ENCODE measurements at regions not wholly inside any gene's neighbourhood (a gene's known extent, or its start where the extent isn't known, plus 50 kb on each side); places are given as distances from the start of the nearest gene placed in this dataset.

- TF ChIP-seq CTCF (conservative IDR thresholded peaks at IDR 0.05; ENCODE audit: low read depth, low read length) (no peak), RAD21 (IDR thresholded peaks at IDR 0.05; ENCODE audit: low read length) (no peak), BHLHE40 (IDR thresholded peaks at IDR 0.05; ENCODE audit: low read depth, low read length) (no peak), RCOR1 (IDR thresholded peaks at IDR 0.05; ENCODE audit: insufficient replicate concordance, low read length) (no peak), FOS (IDR thresholded peaks at IDR 0.05; ENCODE audit: low read depth, low read length) (no peak), SMC3 (IDR thresholded peaks at IDR 0.05; ENCODE audit: low read depth, low read length) (no peak), POLR2A (IDR thresholded peaks at IDR 0.05; ENCODE audit: low read depth, low read length) (no peak), MAFK (IDR thresholded peaks at IDR 0.05; ENCODE audit: low read depth, low read length) (no peak), MXI1 (IDR thresholded peaks at IDR 0.05; ENCODE audit: borderline replicate concordance, low read depth, low read length) (no peak)
These were observed 395.2 kb downstream of the TFEC start for GRCh38 chr7:115635376-115635775.
